ENCODE measurements at regions not wholly inside any gene's neighbourhood (a gene's known extent, or its start where the extent isn't known, plus 50 kb on each side); places are given as distances from the start of the nearest gene placed in this dataset.

- H3K9me3 ChIP-seq = no peaks in the 10 kb centered on the region
- no peaks in the 10 kb centered on the region for H3K79me2 ChIP-seq (ENCODE audit: insufficient read depth)
- no peaks in the 10 kb centered on the region for H3F3A ChIP-seq (replicated peaks; ENCODE audit: insufficient read depth)
- H4K20me1 ChIP-seq (ENCODE audit: insufficient read depth) = no peaks in the 10 kb centered on the region
- no peaks in the 10 kb centered on the region for H3K4me1 ChIP-seq (ENCODE audit: control insufficient read depth in 1 of 2, insufficient read depth in 2 of 2, low read depth in 1 of 2, low read length in 1 of 2)
- H3K36me3 ChIP-seq (replicated peaks in 1 of 2; ENCODE audit: control insufficient read depth in 1 of 2, insufficient read depth in 2 of 2, low read length in 1 of 2) = no peaks in the 10 kb centered on the region
- H3K9ac ChIP-seq = no peak overlapping the region
- no peak for DNase-seq
- no peak overlapping the region for H2AFZ ChIP-seq (ENCODE audit: low read depth)
- 62% methylated on average over 4 of the region's 4 CpGs for WGBS (ENCODE audit: low lambda C conversion rate)
- H3K27ac ChIP-seq (ENCODE audit: low read depth in 2 of 2, low read length in 1 of 2) = no peak overlapping the region
- CTCF ChIA-PET = no interaction called here
- H3K4me2 ChIP-seq = no peak overlapping the region
- no peak overlapping the region for H3K4me3 ChIP-seq (ENCODE audit: low read depth in 2 of 2, low read length in 1 of 2)
- POLR2A ChIA-PET = no interaction called here
- H3K9me2 ChIP-seq = no peaks in the 10 kb centered on the region
- TF ChIP-seq CTCF (IDR thresholded peaks at IDR 0.05) (no peak), NFIC (IDR thresholded peaks at IDR 0.05; ENCODE audit: borderline replicate concordance) (no peak), IRF3 (IDR thresholded peaks at IDR 0.05; ENCODE audit: low read depth, low read length) (no peak), PBX3 (IDR thresholded peaks at IDR 0.05) (no peak), USF1 (IDR thresholded peaks at IDR 0.05; ENCODE audit: borderline replicate concordance, low read depth) (no peak), CHD2 (IDR thresholded peaks at IDR 0.05; ENCODE audit: low read length, partially characterized antibody) (no peak), TEAD4 (IDR thresholded peaks at IDR 0.05; ENCODE audit: borderline replicate concordance, insufficient read depth) (no peak), POLR2AphosphoS5 (IDR thresholded peaks at IDR 0.05; ENCODE audit: low read depth, low read length) (no peak), MAX (IDR thresholded peaks at IDR 0.05; ENCODE audit: low read depth) (no peak), EZH2phosphoT487 (IDR thresholded peaks at IDR 0.05; ENCODE audit: borderline replicate concordance, low read depth) (no peak), FOSL2 (IDR thresholded peaks at IDR 0.05; ENCODE audit: borderline replicate concordance, low read depth) (no peak), RAD21 (IDR thresholded peaks at IDR 0.05; ENCODE audit: low read length) (no peak), REST (IDR thresholded peaks at IDR 0.05; ENCODE audit: low read depth, low read length) (no peak), GABPA (IDR thresholded peaks at IDR 0.05; ENCODE audit: low read depth) (no peak), YY1 (IDR thresholded peaks at IDR 0.05; ENCODE audit: low read depth) (no peak), RCOR1 (IDR thresholded peaks at IDR 0.05; ENCODE audit: low read length) (no peak), GATA2 (CRISPR knock-in tag; IDR thresholded peaks at IDR 0.05) (no peak), NRF1 (IDR thresholded peaks at IDR 0.05; ENCODE audit: low read depth, low read length) (no peak), SIN3A (IDR thresholded peaks at IDR 0.05; ENCODE audit: borderline replicate concordance, low read depth, low read length) (no peak), FOXM1 (IDR thresholded peaks at IDR 0.05; ENCODE audit: low read depth) (no peak)
- H3K27me3 ChIP-seq (ENCODE audit: insufficient read depth) = no peaks in the 10 kb centered on the region; the same call in 1 of the 2 replicates
These were observed 119.7 kb downstream of the MACROH2A1 start for GRCh38 chr5:135279328-135279727.
